ENCODE measurements at regions not wholly inside any gene's neighbourhood (a gene's known extent, or its start where the extent isn't known, plus 50 kb on each side); places are given as distances from the start of the nearest gene placed in this dataset.
"Not testable (repeated sequence)": the region's sequence is repeated elsewhere in the genome, so short reads cannot be mapped to it uniquely, and the experiment has no call there.

GRCh38 chr10:34907743-34908430, 92.8 kb upstream of the PARD3 start:
- no peak for DNase-seq

GRCh38 chr10:34906067-34906965, 91.2 kb upstream of the PARD3 start:
- no peak for DNase-seq

GRCh38 chr10:34905200-34905927, 90.3 kb upstream of the PARD3 start:
- no peak for DNase-seq

GRCh38 chr10:34904191-34904590, 89.1 kb upstream of the PARD3 start:
- DNase-seq, result no peak

- DNase-seq, result no peak
These were observed 84.1 kb upstream of the PARD3 start for GRCh38 chr10:34899161-34899560.

- DNase-seq, result no peak
These were observed 80.9 kb upstream of the PARD3 start for GRCh38 chr10:34895977-34896376.

- not testable (repeated sequence) for DNase-seq
These were observed 80.0 kb upstream of the PARD3 start for GRCh38 chr10:34895046-34895445.

GRCh38 chr10:34892521-34892920, 77.4 kb upstream of the PARD3 start:
- DNase-seq, result not testable (repeated sequence)

GRCh38 chr10:34890939-34891338, 75.8 kb upstream of the PARD3 start:
- DNase-seq, result no peak

GRCh38 chr10:34889004-34889869, 74.1 kb upstream of the PARD3 start:
- DNase-seq, result no peak

GRCh38 chr10:34886906-34887642, 72.0 kb upstream of the PARD3 start:
- DNase-seq, result no peak

- DNase-seq, result no peak
These were observed 70.8 kb upstream of the PARD3 start for GRCh38 chr10:34885898-34886297.

GRCh38 chr10:34885011-34885410, 69.9 kb upstream of the PARD3 start:
- DNase-seq, result no peak

- no peak for DNase-seq
These were observed 69.3 kb upstream of the PARD3 start for GRCh38 chr10:34884272-34884952.

- no peak for DNase-seq
These were observed 65.7 kb upstream of the PARD3 start for GRCh38 chr10:34880817-34881216.

- not testable (repeated sequence) for DNase-seq
These were observed 63.6 kb upstream of the PARD3 start for GRCh38 chr10:34878651-34879050.

GRCh38 chr10:34875061-34875460, 60.0 kb upstream of the PARD3 start:
- DNase-seq, result no peak

- no peak for DNase-seq
These were observed 57.7 kb upstream of the PARD3 start for GRCh38 chr10:34872820-34873219.

- no peak for DNase-seq
These were observed 54.2 kb upstream of the PARD3 start for GRCh38 chr10:34869135-34869836.

GRCh38 chr10:34868589-34868988, 53.5 kb upstream of the PARD3 start:
- no peak for DNase-seq

Data from skin of body (tissue), 1 donor.